GM23338 (cell line): ENCODE measurements at regions not wholly inside any gene's neighbourhood (a gene's known extent, or its start where the extent isn't known, plus 50 kb on each side); places are given as distances from the start of the nearest gene placed in this dataset.

ENCODE experiments used
- EZH2 ChIP-seq: fragments of 200-600 bp; sonication (generic); IDR thresholded peaks from one replicate; pipeline ENCODE4 v1.8.0; 2017; ENCODE audit warnings: antibody characterized with exemption, mild to moderate bottlenecking, low read depth; ENCODE audit not compliant: unreplicated experiment
- EZH2phosphoT487 ChIP-seq: fragments of 200-600 bp; sonication (generic); IDR thresholded peaks from one replicate; pipeline ENCODE4 v1.8.1; 2018; ENCODE audit warnings: antibody characterized with exemption; ENCODE audit not compliant: unreplicated experiment
- JUNB ChIP-seq: IDR thresholded peaks from one replicate; pipeline ENCODE4 v1.6.1; 2016; ENCODE audit warnings: antibody characterized with exemption; ENCODE audit not compliant: unreplicated experiment
- NANOG ChIP-seq: IDR thresholded peaks from 2 replicates; pipeline ENCODE4 v1.6.1; 2016; ENCODE audit warnings: antibody characterized with exemption, borderline replicate concordance
- STAT1 ChIP-seq: IDR thresholded peaks from one replicate; pipeline ENCODE4 v1.6.1; 2016; ENCODE audit warnings: antibody characterized with exemption; ENCODE audit not compliant: unreplicated experiment
- TF ChIP-seq, protein P1 (sequence below), 2 experiments: fragments of 200-600 bp in 1 of 2; sonication (generic) in 1 of 2; conservative IDR thresholded peaks; 2 replicates each; pipeline versions ENCODE4 v1.5.1 to v1.6.1; 2016 to 2017; ENCODE audit warnings: antibody characterized with exemption in 2 of 2, low read depth in 2 of 2, mild to moderate bottlenecking in 2 of 2, moderate library complexity in 1 of 2
- TF ChIP-seq, protein P2 (sequence below): IDR thresholded peaks from 2 replicates; pipeline ENCODE4 v1.6.1; 2016; ENCODE audit warnings: antibody characterized with exemption

DNA sequence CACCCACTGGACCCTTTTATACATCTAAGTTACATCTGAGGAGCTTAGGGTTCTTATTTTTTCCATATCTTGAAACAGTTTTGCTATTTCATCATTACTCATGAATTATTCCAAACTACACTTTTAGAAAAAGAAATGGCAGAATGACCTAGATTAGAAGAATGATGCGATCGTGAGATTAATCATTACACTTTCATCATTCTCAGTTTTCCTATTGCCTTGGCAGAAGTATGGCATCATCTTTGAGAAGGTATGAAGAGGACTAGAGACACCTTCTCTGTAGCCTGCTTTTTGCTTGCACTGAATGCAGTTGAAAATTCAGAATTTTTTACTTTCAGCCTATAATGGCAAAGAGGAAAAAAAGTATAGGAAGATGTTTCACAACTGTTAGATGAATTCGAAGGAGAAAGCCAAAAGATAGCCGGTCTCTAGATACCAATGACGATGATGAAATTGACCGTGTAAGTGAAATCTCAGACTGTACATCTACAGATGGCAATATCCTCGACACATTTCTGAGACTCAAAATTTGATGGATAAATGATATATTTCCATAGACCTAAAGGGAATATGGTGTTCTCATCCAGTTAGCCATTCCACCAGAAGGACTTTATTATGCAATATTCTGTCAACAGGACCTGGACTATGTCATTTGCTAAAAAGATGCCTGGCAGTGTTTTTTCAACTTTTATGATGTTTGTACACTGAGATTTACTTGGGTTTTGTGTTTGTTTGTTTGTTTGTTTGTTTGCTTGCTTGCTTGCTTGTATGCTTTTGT is 191.8 kb downstream of the TOMM20 start:
- TF ChIP-seq, protein P1, sequence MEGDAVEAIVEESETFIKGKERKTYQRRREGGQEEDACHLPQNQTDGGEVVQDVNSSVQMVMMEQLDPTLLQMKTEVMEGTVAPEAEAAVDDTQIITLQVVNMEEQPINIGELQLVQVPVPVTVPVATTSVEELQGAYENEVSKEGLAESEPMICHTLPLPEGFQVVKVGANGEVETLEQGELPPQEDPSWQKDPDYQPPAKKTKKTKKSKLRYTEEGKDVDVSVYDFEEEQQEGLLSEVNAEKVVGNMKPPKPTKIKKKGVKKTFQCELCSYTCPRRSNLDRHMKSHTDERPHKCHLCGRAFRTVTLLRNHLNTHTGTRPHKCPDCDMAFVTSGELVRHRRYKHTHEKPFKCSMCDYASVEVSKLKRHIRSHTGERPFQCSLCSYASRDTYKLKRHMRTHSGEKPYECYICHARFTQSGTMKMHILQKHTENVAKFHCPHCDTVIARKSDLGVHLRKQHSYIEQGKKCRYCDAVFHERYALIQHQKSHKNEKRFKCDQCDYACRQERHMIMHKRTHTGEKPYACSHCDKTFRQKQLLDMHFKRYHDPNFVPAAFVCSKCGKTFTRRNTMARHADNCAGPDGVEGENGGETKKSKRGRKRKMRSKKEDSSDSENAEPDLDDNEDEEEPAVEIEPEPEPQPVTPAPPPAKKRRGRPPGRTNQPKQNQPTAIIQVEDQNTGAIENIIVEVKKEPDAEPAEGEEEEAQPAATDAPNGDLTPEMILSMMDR (conservative IDR thresholded peaks at IDR 0.05; ENCODE audit: low read depth in 2 of 2) = no peak
- TF ChIP-seq JUNB (no peak), NANOG (no peak), EZH2phosphoT487 (no peak), EZH2 (no peak), STAT1 (no peak)
- TF ChIP-seq, protein P2, sequence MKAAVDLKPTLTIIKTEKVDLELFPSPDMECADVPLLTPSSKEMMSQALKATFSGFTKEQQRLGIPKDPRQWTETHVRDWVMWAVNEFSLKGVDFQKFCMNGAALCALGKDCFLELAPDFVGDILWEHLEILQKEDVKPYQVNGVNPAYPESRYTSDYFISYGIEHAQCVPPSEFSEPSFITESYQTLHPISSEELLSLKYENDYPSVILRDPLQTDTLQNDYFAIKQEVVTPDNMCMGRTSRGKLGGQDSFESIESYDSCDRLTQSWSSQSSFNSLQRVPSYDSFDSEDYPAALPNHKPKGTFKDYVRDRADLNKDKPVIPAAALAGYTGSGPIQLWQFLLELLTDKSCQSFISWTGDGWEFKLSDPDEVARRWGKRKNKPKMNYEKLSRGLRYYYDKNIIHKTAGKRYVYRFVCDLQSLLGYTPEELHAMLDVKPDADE = no peak
